Skin epidermis (tissue), 12 donors: ENCODE measurements at regions not wholly inside any gene's neighbourhood (a gene's known extent, or its start where the extent isn't known, plus 50 kb on each side); places are given as distances from the start of the nearest gene placed in this dataset.

Source experiments
- H3K27ac ChIP-seq, 21 experiments: fragments of 200-600 bp; sonication (generic) in 11 of 21; one replicate each; pipeline ENCODE4 v1.5.0; 2020; ENCODE audit warnings: mild to moderate bottlenecking in 3 of 21, inconsistent platforms in 2 of 21, moderate library complexity in 2 of 21
- H3K4me3 ChIP-seq, 7 experiments: fragments of 200-600 bp; sonication (generic) in 2 of 7; one replicate each; pipeline ENCODE4 v1.5.0; 2020; ENCODE audit warnings: inconsistent platforms in 2 of 7, mild to moderate bottlenecking in 2 of 7, moderate library complexity in 1 of 7

GRCh38 chr13:111547726-111548273, 227.4 kb downstream of the TEX29 start:
- Histone ChIP-seq H3K27ac (no peak overlapping the region), H3K4me3 (no peak overlapping the region)

- Histone ChIP-seq H3K4me3 (no peak overlapping the region), H3K27ac (no peak overlapping the region)
Measured at GRCh38 chr13:111548301-111548700, 227.9 kb downstream of the TEX29 start.

GRCh38 chr13:111548805-111549204, 228.4 kb downstream of the TEX29 start:
- no peak overlapping the region for H3K4me3 ChIP-seq
- H3K27ac ChIP-seq, result no peak overlapping the region

- Histone ChIP-seq H3K4me3 (no peak overlapping the region), H3K27ac (no peak overlapping the region)
Measured at GRCh38 chr13:111549464-111549863, 229.0 kb downstream of the TEX29 start.

- no peak overlapping the region for H3K27ac ChIP-seq
- no peak overlapping the region for H3K4me3 ChIP-seq
Measured at GRCh38 chr13:111550062-111550461, 229.6 kb downstream of the TEX29 start.

GRCh38 chr13:111551204-111551820, 230.9 kb downstream of the TEX29 start:
- no peak overlapping the region for H3K27ac ChIP-seq

GRCh38 chr13:111552891-111553655, 232.6 kb downstream of the TEX29 start:
- no peak overlapping the region for H3K27ac ChIP-seq

More at GRCh38 chr13:111551204-111551820, 230.9 kb downstream of the TEX29 start:
- H3K4me3 ChIP-seq, result no peak overlapping the region

GRCh38 chr13:111554539-111555267, 234.3 kb downstream of the TEX29 start:
- H3K4me3 ChIP-seq, result no peak overlapping the region
- H3K27ac ChIP-seq, result no peak overlapping the region

More at GRCh38 chr13:111552891-111553655, 232.6 kb downstream of the TEX29 start:
- no peak overlapping the region for H3K4me3 ChIP-seq

- Histone ChIP-seq H3K27ac (no peak overlapping the region), H3K4me3 (no peak overlapping the region)
Measured at GRCh38 chr13:111555268-111555808, 234.9 kb downstream of the TEX29 start.

- Histone ChIP-seq H3K4me3 (no peak overlapping the region), H3K27ac (no peak overlapping the region)
Measured at GRCh38 chr13:111555903-111556302, 235.5 kb downstream of the TEX29 start.

- Histone ChIP-seq H3K4me3 (no peak overlapping the region), H3K27ac (no peak overlapping the region)
Measured at GRCh38 chr13:111556496-111556895, 236.1 kb downstream of the TEX29 start.

GRCh38 chr13:111557921-111558699, 237.7 kb downstream of the TEX29 start:
- H3K27ac ChIP-seq, result no peak overlapping the region
- H3K4me3 ChIP-seq, result no peak overlapping the region

GRCh38 chr13:111558700-111559088, 238.3 kb downstream of the TEX29 start:
- Histone ChIP-seq H3K27ac (no peak overlapping the region), H3K4me3 (no peak overlapping the region)

- Histone ChIP-seq H3K4me3 (no peak overlapping the region), H3K27ac (no peak overlapping the region)
Measured at GRCh38 chr13:111559612-111560403, 239.4 kb downstream of the TEX29 start.

GRCh38 chr13:111561091-111561781, 240.8 kb downstream of the TEX29 start:
- Histone ChIP-seq H3K4me3 (no peak overlapping the region), H3K27ac (no peak overlapping the region)

- no peak overlapping the region for H3K27ac ChIP-seq
- no peak overlapping the region for H3K4me3 ChIP-seq
Measured at GRCh38 chr13:111562716-111563115, 242.3 kb downstream of the TEX29 start.

- H3K4me3 ChIP-seq, result no peak overlapping the region
Measured at GRCh38 chr13:111564606-111565005, 244.2 kb downstream of the TEX29 start.

GRCh38 chr13:111565400-111565799, 245.0 kb downstream of the TEX29 start:
- no peak overlapping the region for H3K4me3 ChIP-seq
- H3K27ac ChIP-seq, result no peak overlapping the region

More at GRCh38 chr13:111564606-111565005, 244.2 kb downstream of the TEX29 start:
- H3K27ac ChIP-seq, result no peak overlapping the region
